ENCODE measurements at regions not wholly inside any gene's neighbourhood (a gene's known extent, or its start where the extent isn't known, plus 50 kb on each side); places are given as distances from the start of the nearest gene placed in this dataset.

DNA sequence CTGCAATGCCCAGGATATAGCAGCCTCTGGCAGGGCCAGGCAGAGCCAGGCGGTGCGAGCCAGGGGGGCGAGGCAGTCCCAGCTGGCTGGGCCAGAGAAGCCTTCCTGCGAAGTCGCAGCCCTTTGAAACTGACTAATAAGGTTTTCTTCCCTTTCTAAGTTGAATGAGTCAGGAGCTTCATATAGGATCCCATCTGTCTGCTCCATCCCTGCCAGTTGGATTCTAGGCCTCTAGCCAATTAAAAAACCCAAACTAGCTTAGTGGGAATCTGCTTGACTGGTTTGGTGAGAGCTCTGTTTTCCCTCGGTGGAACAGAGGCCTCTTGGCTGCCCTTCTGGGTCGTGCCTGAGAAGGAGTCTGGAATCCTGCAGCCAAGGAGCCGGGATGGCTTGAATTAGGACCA is 70.1 kb upstream of the RAPGEF1 start:
- DNase-seq = no peak

DNA sequence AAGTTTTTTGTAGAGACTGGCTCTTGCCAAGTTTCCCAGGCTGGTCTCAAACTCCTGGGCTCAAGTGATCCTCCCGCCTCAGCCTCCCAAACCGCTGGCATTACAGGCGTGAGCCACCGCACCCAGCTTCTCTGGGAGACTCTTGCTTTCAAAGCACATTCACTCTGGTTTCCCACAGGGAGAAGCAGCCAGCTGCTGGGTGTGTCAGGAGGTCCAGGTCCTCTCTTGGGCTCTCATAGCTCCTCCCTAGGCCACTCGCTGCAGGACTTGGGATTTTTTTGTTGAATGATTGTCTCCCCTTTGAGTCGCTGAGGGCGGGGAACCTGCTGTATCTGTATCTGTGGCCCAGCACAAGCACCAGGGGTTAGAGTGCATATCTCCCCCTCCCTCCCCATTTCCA is 68.4 kb upstream of the RAPGEF1 start:
- no peak for DNase-seq

DNA sequence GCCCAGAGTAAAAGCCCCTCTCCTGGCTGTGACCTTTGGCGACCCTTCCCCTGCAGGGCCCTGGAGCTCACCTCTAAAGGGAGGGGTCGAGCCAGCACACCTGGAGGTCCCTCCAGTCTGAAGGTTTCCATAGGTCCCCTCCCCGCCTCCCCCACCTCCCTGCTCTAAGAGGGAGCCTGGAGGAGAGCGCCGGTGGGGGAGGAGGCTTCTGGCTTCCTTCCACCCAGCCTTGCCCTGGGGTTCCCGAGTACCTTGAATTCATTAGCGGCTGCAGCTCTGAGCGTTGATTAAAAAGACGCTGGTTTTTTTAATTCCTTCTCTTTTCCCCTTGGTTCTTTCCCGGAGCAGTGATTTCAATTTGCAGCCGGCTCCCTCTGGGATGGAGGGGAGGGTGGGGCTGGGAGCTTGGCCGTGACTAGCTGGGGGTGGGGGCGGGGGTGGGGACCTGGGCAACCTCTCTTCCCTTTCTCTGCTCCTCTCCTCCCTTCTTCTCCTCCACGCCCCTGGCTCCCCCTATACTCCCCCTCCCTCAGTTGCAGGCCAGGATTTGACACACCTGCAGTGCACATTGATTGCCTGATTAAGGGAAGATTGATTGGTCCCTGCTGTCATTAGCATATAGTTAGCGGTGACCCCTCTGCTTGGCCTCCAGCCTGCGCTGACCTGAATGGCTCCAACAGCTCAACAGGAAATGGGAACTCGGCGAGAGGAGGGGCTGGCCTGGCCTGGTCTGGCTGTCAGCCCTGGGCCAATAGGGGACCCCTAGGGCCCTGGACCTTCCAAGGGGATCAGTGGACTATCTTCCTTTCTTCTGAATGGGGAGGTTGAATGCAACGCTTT is 67.5 kb upstream of the RAPGEF1 start:
- DNase-seq = no peak

DNA sequence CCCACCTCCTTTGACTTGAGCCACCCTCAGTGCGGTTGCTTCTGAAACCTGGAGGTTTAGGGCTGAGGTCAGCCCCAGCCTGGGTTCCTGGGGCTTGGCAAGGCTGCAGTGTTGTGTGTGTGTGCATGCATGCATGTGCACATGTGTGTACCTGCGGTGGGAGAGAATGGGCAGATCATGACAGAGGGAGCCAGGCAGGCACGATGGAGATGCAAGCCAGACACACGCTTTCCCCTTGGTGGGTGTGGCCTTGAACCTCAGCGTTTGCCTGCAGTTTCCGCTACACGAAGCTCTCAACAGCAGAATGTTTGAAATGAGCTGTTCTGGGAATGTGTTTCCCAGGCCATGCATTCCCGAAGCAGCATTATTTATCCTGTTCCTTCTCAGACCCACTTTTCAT is 65.9 kb upstream of the RAPGEF1 start:
- DNase-seq = no peak

DNA sequence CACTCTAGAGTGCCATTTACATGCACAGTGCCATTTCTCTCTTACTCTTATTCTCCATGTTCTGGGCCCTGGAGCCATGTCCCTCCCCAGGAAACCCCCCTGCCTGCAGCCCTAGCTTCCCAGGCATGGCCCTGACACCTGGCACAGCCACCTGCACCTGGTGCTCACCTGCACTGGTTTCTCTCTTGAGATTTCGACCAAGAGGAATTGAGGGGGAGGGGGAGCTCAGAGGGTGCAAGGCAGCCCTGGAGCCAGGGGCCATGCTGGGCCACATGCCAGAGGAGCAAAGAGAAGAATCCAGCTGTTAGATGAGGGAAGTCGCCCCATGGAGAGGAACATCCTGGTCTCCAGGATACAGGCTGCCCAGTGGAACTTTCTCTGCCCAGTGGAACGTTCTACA is 65.0 kb upstream of the RAPGEF1 start:
- DNase-seq = no peak

DNA sequence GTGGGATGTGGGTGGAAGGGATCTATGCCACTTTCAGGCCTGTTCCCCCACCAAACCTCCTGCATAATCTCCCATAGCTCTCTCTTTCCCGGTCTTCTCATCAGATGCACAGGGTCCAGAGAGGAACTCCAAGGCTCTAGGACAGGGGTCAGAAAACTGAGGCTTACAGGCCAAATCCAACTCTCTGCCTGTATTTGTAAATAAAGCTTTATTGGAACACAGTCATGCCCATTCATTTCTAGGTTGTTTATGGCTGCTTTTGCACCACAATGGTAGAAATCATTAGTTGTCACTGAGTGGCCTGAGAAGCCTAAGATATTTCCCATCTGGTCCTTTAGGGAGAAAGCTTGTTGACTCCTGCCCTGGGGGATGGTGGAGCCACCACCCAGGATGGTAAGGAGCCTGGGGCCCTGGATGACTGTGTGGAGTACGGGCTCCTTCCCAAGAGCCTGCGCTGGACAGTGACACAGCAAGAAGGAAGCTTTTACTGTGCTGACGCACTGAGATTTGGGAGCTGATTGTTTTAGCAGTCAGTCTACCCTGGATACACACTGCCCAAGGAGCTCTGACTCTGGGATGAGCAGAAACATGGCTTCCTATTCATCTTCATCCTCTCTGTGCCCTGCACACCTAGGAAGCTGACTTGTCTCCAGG is 64.0 kb upstream of the RAPGEF1 start:
- DNase-seq = no peak

DNA sequence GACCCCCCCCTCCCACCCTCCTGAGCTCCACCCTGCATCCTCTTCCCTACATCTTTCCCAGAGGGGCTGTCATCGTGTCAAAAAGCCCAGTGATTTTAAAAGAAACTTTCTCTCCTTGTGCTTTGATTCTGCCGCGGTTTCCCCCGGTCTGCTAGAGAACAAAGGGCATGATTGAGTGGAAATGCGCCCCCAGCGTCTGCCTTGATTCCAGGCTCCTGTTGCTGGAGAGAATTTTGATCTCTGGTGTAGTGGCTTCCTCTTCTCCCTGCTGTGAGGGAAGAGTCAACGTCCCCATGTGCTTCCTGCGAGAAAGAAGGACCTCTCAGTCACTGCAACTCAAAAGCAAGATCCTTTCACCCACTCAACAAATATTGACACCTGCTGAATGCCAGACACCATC is 61.9 kb upstream of the RAPGEF1 start:
- DNase-seq = no peak

DNA sequence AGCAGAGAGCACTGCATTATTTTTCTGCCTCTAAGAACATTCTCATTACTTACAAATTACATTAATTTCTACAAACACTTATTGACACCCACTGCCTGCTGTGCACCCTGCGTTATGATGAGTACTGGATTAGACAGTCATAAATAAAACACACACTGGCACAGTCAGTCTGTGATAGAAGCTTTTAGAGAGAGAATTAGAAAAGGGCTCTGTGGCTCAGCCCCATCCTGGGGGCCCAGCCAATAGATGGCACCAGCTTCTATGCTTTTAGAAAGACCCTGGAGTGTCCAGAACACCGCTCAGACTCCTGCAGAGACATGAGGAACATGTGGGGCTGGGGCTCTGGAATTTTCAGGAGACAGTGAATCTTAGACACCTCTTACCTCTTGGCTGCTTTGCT is 61.0 kb upstream of the RAPGEF1 start:
- DNase-seq = no peak

DNA sequence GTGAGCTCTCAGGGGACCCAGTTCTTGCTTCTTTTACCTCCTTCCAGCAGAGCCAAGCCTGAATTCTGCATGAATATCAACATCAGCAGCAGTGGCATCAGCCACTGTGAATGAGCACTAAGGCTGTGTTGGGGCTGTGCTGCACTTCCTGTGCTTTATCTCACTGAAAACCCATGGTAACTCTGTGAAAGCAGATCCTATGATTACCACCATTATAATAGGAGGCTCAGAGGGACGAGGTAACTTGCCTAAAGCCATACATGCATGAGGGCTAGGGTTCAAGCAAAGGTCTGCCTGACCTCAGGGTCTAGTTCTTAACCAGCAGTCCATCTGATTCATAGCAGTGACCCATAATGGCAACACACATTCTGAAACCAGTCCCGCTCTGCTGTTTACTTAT is 60.5 kb upstream of the RAPGEF1 start:
- no peak for DNase-seq

DNA sequence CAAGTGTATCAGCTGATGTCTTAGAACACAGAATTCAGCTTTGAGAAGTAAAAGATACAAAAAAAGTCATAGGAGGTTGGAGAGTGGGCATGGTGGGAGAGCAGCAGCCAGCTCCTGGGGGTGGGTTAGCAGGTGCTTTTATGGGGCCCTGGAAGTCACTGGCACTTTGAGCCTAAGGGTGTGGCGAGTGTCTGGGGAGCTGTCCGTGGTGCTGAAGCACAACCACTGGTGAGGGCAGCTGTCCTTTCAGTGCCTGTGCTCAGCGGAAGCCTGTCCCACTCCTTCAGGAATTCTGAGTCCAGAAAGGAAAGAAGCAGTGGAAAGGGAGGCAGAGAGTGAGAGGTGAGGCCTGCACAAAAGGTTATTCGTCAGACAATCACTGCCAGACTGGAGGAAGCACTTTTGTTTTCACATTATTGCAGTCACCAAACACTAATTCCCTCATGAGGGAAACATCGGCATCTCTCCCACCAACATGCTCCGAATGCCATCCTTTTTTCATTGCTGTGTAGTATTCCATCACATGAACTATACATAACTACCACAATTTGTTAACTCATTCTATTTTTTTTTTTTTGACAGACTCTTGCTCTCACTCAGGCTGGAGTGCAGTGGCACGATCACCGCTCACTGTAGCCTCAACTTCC is 59.4 kb upstream of the RAPGEF1 start:
- DNase-seq = peak; percentile 19 to 50

DNA sequence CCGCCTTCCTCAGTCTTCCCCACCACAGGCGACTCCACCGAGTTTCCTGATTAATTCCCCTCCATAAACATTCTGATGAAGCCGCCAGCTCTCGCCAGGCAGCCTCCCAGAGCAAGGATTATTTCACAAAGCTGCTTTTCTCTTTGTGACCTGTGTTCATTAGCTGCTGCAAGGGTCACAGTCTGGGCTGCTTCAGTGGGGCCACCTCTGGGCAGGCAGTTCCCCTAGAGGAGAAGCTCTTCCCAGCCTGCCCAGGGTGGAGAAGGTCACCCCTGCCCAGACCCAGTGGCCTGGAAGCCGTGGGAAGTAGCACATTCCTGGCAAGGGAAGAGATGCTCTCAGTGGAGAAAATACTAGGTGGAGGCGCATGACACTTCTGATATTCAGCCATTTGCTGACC is 58.4 kb upstream of the RAPGEF1 start:
- DNase-seq = no peak

DNA sequence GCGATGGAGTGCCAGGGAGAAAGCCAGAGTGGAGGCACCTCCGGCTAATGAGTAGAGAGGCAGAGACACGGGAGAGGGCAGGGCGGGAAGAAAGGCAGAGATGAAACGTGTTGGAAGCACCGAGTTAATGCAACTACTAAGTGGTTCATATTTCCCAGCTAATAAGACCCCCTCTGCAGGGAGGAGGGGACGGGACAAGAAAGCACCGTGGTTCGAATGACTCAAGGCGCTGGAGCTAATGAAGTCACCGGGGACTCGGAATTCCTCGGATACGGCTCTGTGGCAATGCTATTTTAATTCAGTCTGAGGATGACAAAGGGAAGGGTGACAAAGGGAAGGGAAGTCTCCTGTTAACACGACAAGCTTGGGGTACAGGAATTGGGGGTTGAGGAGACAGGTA is 54.5 kb upstream of the RAPGEF1 start:
- no peak for DNase-seq

DNA sequence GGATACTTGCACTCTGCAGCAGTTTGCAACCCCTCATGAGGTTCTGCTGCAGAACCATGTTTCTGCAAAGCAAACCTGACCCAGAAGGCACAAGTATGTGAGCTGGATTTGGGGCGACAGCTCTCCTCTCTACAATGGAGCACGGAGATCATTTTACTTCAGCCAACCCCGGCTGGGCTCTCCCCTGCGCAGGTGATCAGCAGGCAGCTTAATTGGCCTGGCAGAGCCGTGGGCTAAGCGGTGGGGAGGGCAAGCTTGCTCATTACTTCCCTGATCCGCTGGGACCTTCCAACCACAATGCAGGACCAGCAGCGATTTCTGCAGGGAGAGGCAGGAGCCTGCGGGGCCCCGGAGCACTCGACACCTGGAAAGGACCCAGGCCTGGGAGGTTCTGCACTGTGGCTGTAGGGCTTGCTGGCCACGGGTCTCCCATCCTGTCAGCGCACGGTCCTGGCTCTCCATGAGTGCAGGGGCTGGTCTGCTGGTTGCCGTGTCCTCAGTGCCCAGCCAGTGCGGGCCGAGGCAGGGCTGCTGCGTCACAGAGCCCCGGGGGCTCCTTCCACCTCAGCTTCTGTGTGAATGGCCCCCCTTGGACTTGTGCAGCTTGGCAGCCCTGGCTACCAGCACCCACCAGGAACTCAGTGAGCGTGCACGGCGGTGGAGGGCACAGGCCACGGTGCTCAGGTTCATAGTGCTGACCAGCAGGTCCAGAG is 51.8 kb upstream of the RAPGEF1 start:
- DNase-seq = no peak

Measured in stimulated activated CD4-positive, alpha-beta T cell treated with anti-CD3 and anti-CD28 coated beads, Interleukin-4, amount 100 ng/mL, for 4 hours (primary cell).